22Rv1 (cell line): ENCODE measurements at regions not wholly inside any gene's neighbourhood (a gene's known extent, or its start where the extent isn't known, plus 50 kb on each side); places are given as distances from the start of the nearest gene placed in this dataset.

Experiments used
- H3K27ac ChIP-seq: fragments of 450-650 bp; 2 replicates; pipeline ENCODE4 v1.5.1; 2017
- CTCF ChIP-seq: fragments of 450-650 bp; IDR thresholded peaks from 2 replicates; pipeline ENCODE4 v1.5.1; 2017; ENCODE audit warnings: mild to moderate bottlenecking
- ZFX ChIP-seq: fragments of 450-650 bp; IDR thresholded peaks from 2 replicates; pipeline ENCODE4 v1.6.1; 2017; ENCODE audit warnings: antibody characterized with exemption, borderline replicate concordance

GRCh38 chr14:95421741-95422140, 94.7 kb downstream of the SYNE3 start:
- TF ChIP-seq ZFX = no peak
- TF ChIP-seq CTCF = no peak
- H3K27ac ChIP-seq = no peak overlapping the region

GRCh38 chr14:95420060-95420459, 96.4 kb downstream of the SYNE3 start:
- H3K27ac ChIP-seq = no peak overlapping the region
- TF ChIP-seq ZFX (no peak), CTCF (no peak)

DNA sequence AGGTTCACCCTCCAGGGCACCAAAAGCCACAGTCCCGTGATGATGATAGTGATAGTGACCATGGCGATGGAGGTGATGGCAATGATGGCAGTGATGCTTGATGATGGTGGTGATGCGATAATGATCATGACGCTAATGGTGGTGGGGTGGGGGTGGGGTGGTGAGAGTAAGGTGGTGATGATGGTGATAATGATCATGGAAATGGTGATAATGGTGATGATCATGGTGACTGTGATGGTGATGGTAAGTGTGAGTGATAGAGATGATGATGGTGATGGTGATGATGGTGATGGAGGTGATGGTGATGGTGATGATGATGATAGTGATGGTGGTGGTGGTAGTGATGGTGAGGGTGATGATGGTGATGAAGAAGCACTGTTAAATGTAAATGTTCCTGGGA, 96.9 kb downstream of the SYNE3 start:
- H3K27ac ChIP-seq = no peak overlapping the region
- TF ChIP-seq CTCF (no peak), ZFX (no peak)

GRCh38 chr14:95418858-95419257, 97.6 kb downstream of the SYNE3 start:
- no peak for TF ChIP-seq ZFX
- TF ChIP-seq CTCF = no peak
- no peak overlapping the region for H3K27ac ChIP-seq

- H3K27ac ChIP-seq = no peak overlapping the region
- TF ChIP-seq ZFX (no peak), CTCF (peak; percentile 44)
Observed at GRCh38 chr14:95417492-95417891, 97.8 kb upstream of the CLMN start.

- TF ChIP-seq ZFX (no peak), CTCF (no peak)
- H3K27ac ChIP-seq = no peak overlapping the region
Observed at GRCh38 chr14:95415993-95416392, 96.3 kb upstream of the CLMN start.

GRCh38 chr14:95413289-95414215, 93.8 kb upstream of the CLMN start:
- H3K27ac ChIP-seq = no peak overlapping the region

More at GRCh38 chr14:95413289-95414215, 93.8 kb upstream of the CLMN start:
- no peak for TF ChIP-seq ZFX
- no peak for TF ChIP-seq CTCF
